CD4-positive, CD25-positive, alpha-beta regulatory T cell (primary cell): ENCODE measurements at regions not wholly inside any gene's neighbourhood (a gene's known extent, or its start where the extent isn't known, plus 50 kb on each side); places are given as distances from the start of the nearest gene placed in this dataset.
A peak's percentile ranks its signal among the peaks of the same experiment; 100 is the strongest.

Experiments used
- ATAC-seq, 2 donors: fragments of 150-1000 bp; cut with Tn5 transposase; one replicate each; pipeline ENCODE4 v1.10.0; 2021; ENCODE audit warnings: low read depth in 2 of 2, moderate number of reproducible peaks in 2 of 2, moderate library complexity in 1 of 2
- DNase-seq, 3 donors: peaks; one replicate each; pipeline versions ENCODE4 v3.0.0 to v3.0.0-alpha.2; 2012 to 2022; ENCODE audit warnings: mixed read lengths in 1 of 3
- H3K27ac ChIP-seq: one replicate; pipeline ENCODE4 v1.7.0; 2013; ENCODE audit warnings: mild to moderate bottlenecking, low read length; ENCODE audit not compliant: insufficient read depth, poor library complexity, severe bottlenecking
- H3K27me3 ChIP-seq: one replicate; pipeline ENCODE4 v1.7.0; 2013; ENCODE audit warnings: low read length; ENCODE audit not compliant: control insufficient read depth, insufficient read depth
- H3K36me3 ChIP-seq: one replicate; pipeline ENCODE4 v1.7.0; 2013; ENCODE audit warnings: mild to moderate bottlenecking, low read length, moderate library complexity; ENCODE audit not compliant: control insufficient read depth, insufficient read depth
- H3K4me1 ChIP-seq: 2 replicates; pipeline ENCODE4 v1.7.0; 2013; ENCODE audit warnings: mild to moderate bottlenecking, low read length; ENCODE audit not compliant: insufficient read depth, control insufficient read depth, poor library complexity, severe bottlenecking
- H3K4me3 ChIP-seq: one replicate; pipeline ENCODE4 v1.7.0; 2013; ENCODE audit warnings: low read depth, mild to moderate bottlenecking, low read length, moderate library complexity
- H3K9me3 ChIP-seq, 2 experiments: 1 replicate in 1 of 2; 2 replicates in 1 of 2; pipeline ENCODE4 v1.7.0; 2013; ENCODE audit warnings: low read length in 2 of 2, mild to moderate bottlenecking in 1 of 2, moderate library complexity in 1 of 2; ENCODE audit not compliant: control insufficient read depth in 2 of 2
- H3K27ac Mint-ChIP-seq, 3 donors: one replicate each; pipeline ENCODE4 v1.8.0; 2020 to 2022; ENCODE audit warnings: mild to moderate bottlenecking in 3 of 3, mixed read lengths in 3 of 3, moderate library complexity in 2 of 3
- H3K27me3 Mint-ChIP-seq: one replicate; pipeline ENCODE4 v1.8.0; 2022; ENCODE audit warnings: mild to moderate bottlenecking, mixed read lengths
- H3K36me3 Mint-ChIP-seq: one replicate; pipeline ENCODE4 v1.8.0; 2020; ENCODE audit warnings: mixed read lengths
- H3K4me1 Mint-ChIP-seq, 4 donors: one replicate each; pipeline ENCODE4 v1.8.0; 2020 to 2022; ENCODE audit warnings: mixed read lengths in 4 of 4, mild to moderate bottlenecking in 1 of 4
- H3K4me3 Mint-ChIP-seq, 4 donors: one replicate each; pipeline ENCODE4 v1.8.0; 2020 to 2022; ENCODE audit warnings: mild to moderate bottlenecking in 4 of 4, mixed read lengths in 4 of 4, moderate library complexity in 3 of 4
- H3K9me3 Mint-ChIP-seq, 7 donors: one replicate each; pipeline ENCODE4 v1.8.0; 2020 to 2022; ENCODE audit warnings: mixed read lengths in 7 of 7, mild to moderate bottlenecking in 3 of 7, moderate library complexity in 2 of 7

DNA sequence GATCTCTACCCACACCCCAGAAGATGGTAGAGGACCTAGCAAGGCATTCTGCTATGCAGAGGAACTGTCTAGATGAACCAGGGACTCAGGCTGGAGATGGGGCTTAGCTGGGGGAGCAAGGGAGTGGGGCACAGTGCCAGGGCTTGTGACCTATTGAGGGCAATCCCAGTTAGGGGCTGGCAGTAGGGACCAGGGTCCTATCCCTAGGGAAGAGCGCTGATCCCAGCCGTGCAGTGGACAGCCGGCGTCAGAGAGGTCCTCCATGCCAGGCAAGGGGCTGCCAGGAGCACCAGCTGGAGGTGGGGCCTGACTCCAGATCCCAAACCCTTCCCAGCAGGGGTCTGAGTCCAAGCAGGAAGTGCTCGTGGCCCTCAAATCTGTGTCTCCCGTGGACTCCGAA lies 52.7 kb upstream of the NEURL1B start:
- H3K4me3 Mint-ChIP-seq: no peak overlapping the region
- Histone ChIP-seq H3K4me1 (no peaks in the 10 kb centered on the region), H3K9me3 (no peaks in the 10 kb centered on the region), H3K4me3 (no peak overlapping the region), H3K36me3 (no peaks in the 10 kb centered on the region), H3K27ac (no peak overlapping the region), H3K27me3 (no peaks in the 10 kb centered on the region)
- H3K4me1 Mint-ChIP-seq: no peaks in the 10 kb centered on the region
- H3K27me3 Mint-ChIP-seq: no peaks in the 10 kb centered on the region
- H3K27ac Mint-ChIP-seq: no peak overlapping the region
- H3K36me3 Mint-ChIP-seq: no peaks in the 10 kb centered on the region
- DNase-seq (no peak), ATAC-seq (no peak)
- peaks cover 0 to 1% (median 0%) of the 10 kb centered on the region in 7 donors for H3K9me3 Mint-ChIP-seq

DNA sequence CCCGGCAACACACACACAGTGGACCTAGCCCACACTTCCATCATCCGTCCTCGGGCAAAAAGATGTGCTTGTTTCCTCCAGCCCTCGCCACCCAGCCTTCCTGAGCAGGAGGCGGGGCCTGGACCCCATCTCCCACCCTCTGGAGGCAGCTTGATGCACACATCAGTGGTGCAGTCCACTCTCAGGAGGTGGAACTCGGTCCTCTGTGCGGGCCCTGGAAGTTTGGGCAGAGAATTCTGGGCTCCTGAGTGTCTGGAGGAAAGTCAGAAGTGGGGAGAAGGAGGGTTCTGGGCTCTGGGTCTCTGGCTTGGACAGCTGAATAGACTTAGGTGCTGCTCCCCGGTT lies 54.0 kb upstream of the NEURL1B start:
- Mint-ChIP-seq H3K4me3 (no peak overlapping the region), H3K27ac (no peak overlapping the region), H3K4me1 (no peaks in the 10 kb centered on the region), H3K27me3 (peaks cover 4% of the 10 kb centered on the region), H3K9me3 (no peaks in the 10 kb centered on the region), H3K36me3 (no peaks in the 10 kb centered on the region)
- DNase-seq (no peak), ATAC-seq (no peak)
- Histone ChIP-seq H3K27me3 (no peaks in the 10 kb centered on the region), H3K4me3 (no peak overlapping the region), H3K9me3 (no peaks in the 10 kb centered on the region), H3K4me1 (no peaks in the 10 kb centered on the region), H3K36me3 (no peaks in the 10 kb centered on the region), H3K27ac (no peak overlapping the region)

DNA sequence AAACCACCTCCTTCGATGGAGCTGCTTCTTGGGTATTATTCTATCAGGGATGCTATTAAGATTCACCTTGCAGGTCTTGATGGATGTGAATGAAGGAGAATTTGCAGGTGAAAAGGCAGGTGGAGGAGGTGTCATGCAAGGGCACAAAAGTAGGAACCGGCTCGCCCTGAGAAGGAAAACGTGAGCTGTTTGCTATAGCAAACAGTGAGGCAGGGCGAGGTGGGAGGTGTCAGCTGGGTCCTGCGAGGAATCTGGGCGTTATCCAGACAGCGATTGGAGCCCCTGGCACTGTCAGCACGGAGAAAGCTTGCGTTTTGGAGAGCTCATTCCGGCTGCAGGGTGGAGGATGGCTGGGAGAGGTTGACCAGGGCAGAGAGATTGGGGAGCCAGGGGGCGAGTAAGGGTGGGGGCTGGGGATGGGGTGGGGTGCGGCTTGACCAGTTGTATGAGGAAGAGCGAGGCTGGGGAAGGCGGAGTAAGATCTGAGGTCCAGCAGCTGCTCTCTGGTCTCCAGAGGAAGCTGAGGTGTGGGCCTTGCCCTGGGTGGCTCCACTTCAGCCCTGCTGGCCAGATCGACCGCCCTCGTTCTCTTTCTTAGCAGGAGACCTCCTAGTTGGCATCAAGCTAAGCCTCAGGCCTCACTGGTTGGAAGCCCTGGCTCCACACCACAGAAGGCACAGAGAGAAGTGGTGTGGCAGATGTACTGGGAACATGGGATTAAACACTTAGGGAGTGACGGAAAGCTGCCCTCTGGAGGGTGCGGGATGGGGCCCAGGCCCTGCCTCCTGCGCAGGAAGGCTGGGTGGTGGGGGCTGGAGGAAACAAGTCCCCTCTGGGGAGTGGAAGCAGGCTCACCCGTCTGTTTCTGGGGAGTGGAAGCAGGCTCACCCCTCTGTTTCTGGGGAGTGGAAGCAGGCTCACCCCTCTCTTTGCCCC lies 54.7 kb upstream of the NEURL1B start:
- Histone ChIP-seq H3K27me3 (no peaks in the 10 kb centered on the region), H3K4me3 (no peak overlapping the region), H3K27ac (no peak overlapping the region), H3K4me1 (no peaks in the 10 kb centered on the region), H3K9me3 (no peaks in the 10 kb centered on the region), H3K36me3 (no peaks in the 10 kb centered on the region)
- Mint-ChIP-seq H3K36me3 (no peaks in the 10 kb centered on the region), H3K4me3 (no peak overlapping the region), H3K9me3 (no peaks in the 10 kb centered on the region), H3K27me3 (peaks cover 4% of the 10 kb centered on the region), H3K27ac (no peak overlapping the region), H3K4me1 (no peaks in the 10 kb centered on the region)
- ATAC-seq (no peak), DNase-seq (no peak)

DNA sequence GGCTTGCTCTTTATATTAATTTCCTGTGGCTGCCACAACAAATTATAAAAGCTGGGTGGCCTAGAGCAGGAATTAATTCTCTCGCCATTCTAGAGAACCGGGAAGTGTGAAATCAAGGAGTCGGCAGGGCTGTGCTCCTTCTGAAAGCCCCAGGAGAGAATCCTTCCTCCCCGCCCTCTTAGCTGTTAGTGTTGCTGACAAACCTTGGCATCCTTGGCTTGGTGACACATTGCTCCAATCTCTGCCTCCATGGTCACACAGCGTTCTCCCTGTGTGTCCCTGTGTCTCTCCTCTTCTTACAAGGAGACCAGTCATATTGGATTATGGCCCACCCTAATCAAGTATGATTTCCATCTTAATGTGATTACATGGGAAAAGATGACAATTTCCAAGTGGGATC lies 55.9 kb upstream of the NEURL1B start:
- Histone ChIP-seq H3K27ac (no peak overlapping the region), H3K4me3 (no peak overlapping the region), H3K36me3 (no peaks in the 10 kb centered on the region), H3K4me1 (no peaks in the 10 kb centered on the region), H3K9me3 (no peaks in the 10 kb centered on the region), H3K27me3 (no peaks in the 10 kb centered on the region)
- DNase-seq: no peak
- no peak overlapping the region for H3K27ac Mint-ChIP-seq
- no peaks in the 10 kb centered on the region for H3K9me3 Mint-ChIP-seq
- no peak overlapping the region for H3K4me3 Mint-ChIP-seq
- H3K4me1 Mint-ChIP-seq: no peaks in the 10 kb centered on the region
- ATAC-seq: no peak
- peaks cover 4% of the 10 kb centered on the region for H3K27me3 Mint-ChIP-seq
- H3K36me3 Mint-ChIP-seq: no peaks in the 10 kb centered on the region

DNA sequence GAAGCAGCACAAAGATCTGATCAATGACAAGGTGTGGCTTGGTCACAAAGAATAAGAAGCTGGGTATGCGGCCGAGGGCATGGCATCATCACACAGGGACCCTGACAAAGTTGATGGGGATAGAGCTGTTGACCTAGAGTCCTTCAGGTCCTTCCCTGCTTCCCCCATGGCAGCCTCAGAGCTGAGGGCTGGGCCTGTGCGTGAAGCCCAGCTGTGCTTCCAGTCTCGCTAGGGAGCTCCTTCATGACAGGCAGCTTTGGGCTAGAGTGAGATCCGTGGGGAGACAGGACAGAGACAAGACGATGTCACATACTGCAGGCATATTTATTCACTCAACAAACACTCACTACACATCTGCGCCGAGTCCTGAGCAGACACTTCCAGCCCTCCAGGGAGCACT lies 56.4 kb upstream of the NEURL1B start:
- Mint-ChIP-seq H3K9me3 (no peaks in the 10 kb centered on the region), H3K4me1 (no peaks in the 10 kb centered on the region), H3K36me3 (no peaks in the 10 kb centered on the region), H3K27ac (no peak overlapping the region), H3K4me3 (no peak overlapping the region), H3K27me3 (peaks cover 4% of the 10 kb centered on the region)
- DNase-seq (no peak), ATAC-seq (no peak)
- H3K4me3 ChIP-seq: no peak overlapping the region
- H3K9me3 ChIP-seq: no peaks in the 10 kb centered on the region
- no peak overlapping the region for H3K27ac ChIP-seq
- no peaks in the 10 kb centered on the region for H3K27me3 ChIP-seq
- H3K4me1 ChIP-seq: no peaks in the 10 kb centered on the region
- H3K36me3 ChIP-seq: no peaks in the 10 kb centered on the region

DNA sequence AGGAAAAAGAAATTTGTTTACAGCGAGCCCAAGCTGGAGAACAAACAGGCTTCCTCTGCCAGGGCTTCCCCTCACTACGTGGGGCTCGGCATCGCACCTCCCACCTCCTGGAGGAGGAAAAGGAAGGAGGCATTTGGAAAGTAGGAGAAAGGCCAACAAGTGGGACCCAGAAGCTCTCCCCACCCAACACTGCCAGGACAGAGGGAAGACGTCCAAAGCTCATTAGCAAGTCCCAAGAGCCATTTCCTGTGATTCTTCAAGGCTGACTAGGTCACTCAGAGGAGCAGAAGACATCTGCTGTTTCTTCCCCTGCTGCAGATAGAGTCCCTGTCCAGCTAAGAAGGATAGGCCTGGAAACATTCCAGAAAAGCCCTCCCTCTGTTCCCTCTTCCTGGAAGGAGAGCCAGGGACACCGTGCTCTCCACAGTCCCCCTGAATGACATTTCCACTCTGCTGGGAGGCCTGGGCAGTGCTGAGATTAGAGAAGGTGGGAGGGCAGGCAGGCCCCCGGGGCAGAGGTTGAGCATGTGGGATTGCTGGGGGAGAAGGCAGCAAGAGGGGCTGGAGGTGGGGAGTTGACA lies 57.0 kb upstream of the NEURL1B start:
- H3K4me3 ChIP-seq: no peak overlapping the region
- no peaks in the 10 kb centered on the region for H3K4me1 Mint-ChIP-seq
- no peak overlapping the region for H3K27ac ChIP-seq
- H3K36me3 ChIP-seq: no peaks in the 10 kb centered on the region
- no peaks in the 10 kb centered on the region for H3K36me3 Mint-ChIP-seq
- H3K4me1 ChIP-seq: no peaks in the 10 kb centered on the region
- no peaks in the 10 kb centered on the region for H3K9me3 ChIP-seq
- no peak for ATAC-seq
- no peak overlapping the region for H3K4me3 Mint-ChIP-seq
- no peak for DNase-seq
- H3K9me3 Mint-ChIP-seq: no peaks in the 10 kb centered on the region
- H3K27me3 ChIP-seq: no peaks in the 10 kb centered on the region
- peaks cover 4% of the 10 kb centered on the region for H3K27me3 Mint-ChIP-seq
- H3K27ac Mint-ChIP-seq: no peak overlapping the region

DNA sequence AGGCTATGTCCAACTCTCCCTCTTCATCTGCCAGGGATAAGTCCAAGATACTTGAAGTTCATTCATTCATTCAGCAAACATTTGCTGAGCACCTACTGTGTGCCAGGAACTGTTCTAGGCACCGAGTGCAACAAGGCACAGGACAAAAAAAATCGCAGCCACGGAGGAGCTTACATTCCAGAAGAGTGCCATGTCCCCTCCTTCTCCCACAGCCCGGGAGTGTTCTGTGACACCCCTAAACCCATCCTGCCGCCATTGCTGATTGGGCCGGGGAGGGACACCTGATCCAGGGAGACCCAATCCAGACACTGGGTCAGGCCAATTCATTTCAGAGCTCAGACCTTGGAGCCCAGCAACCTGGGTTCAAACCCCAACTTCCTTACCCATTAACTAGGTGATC lies 58.1 kb upstream of the NEURL1B start:
- no peaks in the 10 kb centered on the region for H3K9me3 Mint-ChIP-seq
- Histone ChIP-seq H3K27ac (no peak overlapping the region), H3K4me1 (no peaks in the 10 kb centered on the region), H3K27me3 (no peaks in the 10 kb centered on the region), H3K36me3 (no peaks in the 10 kb centered on the region), H3K9me3 (no peaks in the 10 kb centered on the region), H3K4me3 (no peak overlapping the region)
- DNase-seq: no peak
- no peaks in the 10 kb centered on the region for H3K4me1 Mint-ChIP-seq
- H3K27ac Mint-ChIP-seq: peak overlapping the region in 1 of 3 donors; percentile 20
- no peak overlapping the region for H3K4me3 Mint-ChIP-seq
- ATAC-seq: no peak
- H3K27me3 Mint-ChIP-seq: peaks cover 4% of the 10 kb centered on the region
- H3K36me3 Mint-ChIP-seq: no peaks in the 10 kb centered on the region

DNA sequence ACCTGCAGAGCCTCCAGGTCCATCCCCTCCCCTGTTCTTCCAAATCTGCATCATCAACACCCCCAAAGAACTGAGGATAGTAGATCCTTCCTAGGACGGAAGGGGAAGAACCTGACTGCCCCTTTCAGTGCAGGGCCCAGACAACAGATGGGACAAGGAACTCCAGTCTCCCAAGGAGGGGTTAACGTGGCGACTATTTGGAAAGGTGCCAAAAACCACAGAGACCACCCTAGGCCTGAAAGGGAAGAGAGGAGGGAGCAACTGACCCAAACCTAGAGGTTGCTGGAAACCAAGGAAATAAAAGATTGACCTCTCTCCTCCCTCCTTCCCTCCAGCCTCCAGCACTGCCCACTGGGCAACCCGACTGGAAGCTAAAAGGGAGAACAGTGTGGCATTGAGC lies 59.7 kb upstream of the NEURL1B start:
- H3K27ac Mint-ChIP-seq: no peak overlapping the region
- peaks cover 0 to 4% (median 0%) of the 10 kb centered on the region in 4 donors for H3K4me1 Mint-ChIP-seq
- H3K9me3 Mint-ChIP-seq: no peaks in the 10 kb centered on the region
- H3K9me3 ChIP-seq: no peaks in the 10 kb centered on the region
- no peak overlapping the region for H3K27ac ChIP-seq
- no peaks in the 10 kb centered on the region for H3K4me1 ChIP-seq
- H3K27me3 Mint-ChIP-seq: peaks cover 4% of the 10 kb centered on the region
- H3K36me3 Mint-ChIP-seq: no peaks in the 10 kb centered on the region
- no peaks in the 10 kb centered on the region for H3K36me3 ChIP-seq
- no peak for ATAC-seq
- no peak overlapping the region for H3K4me3 Mint-ChIP-seq
- no peak overlapping the region for H3K4me3 ChIP-seq
- DNase-seq: no peak
- no peaks in the 10 kb centered on the region for H3K27me3 ChIP-seq
